SK-N-SH (cell line): ENCODE measurements at regions not wholly inside any gene's neighbourhood (a gene's known extent, or its start where the extent isn't known, plus 50 kb on each side); places are given as distances from the start of the nearest gene placed in this dataset.

ENCODE experiments used
- CTCF ChIA-PET: fragments of 300-600, 350-600 bp; formaldehyde crosslinking; extraction: SDS; loops from one replicate; lab custom pipeline; 2021; lab: Yijun Ruan, JAX
- POLR2A ChIA-PET: fragments of 350-600 bp; sonication (Branson Sonifier 250); formaldehyde crosslinking; extraction: SDS; loops from one replicate; lab custom pipeline; 2020; ENCODE audit warnings: antibody characterized with exemption, inconsistent platforms; lab: Yijun Ruan, JAX
- DNase-seq: peaks from one replicate; pipeline ENCODE4 v3.0.0; 2012
- H2AFZ ChIP-seq: fragments of 200-600 bp; sonication (generic); 2 replicates; pipeline ENCODE4 v1.8.1; 2016; ENCODE audit warnings: antibody characterized with exemption, mild to moderate bottlenecking, low read depth
- H3F3A ChIP-seq: fragments of 200-600 bp; sonication (generic); replicated peaks from 2 replicates; pipeline ENCODE3; 2016; ENCODE audit warnings: antibody characterized with exemption, mild to moderate bottlenecking; ENCODE audit not compliant: insufficient read depth
- H3K27ac ChIP-seq, 2 experiments: fragments of 200-500 bp in 1 of 2; fragments of 200-600 bp in 1 of 2; sonication (Bioruptor generic) in 1 of 2; sonication (generic), shearing (Covaris generic) in 1 of 2; 2 replicates each; pipeline versions ENCODE4 v1.5.1 to v1.6.1; 2014 to 2016; ENCODE audit warnings: low read depth in 2 of 2, inconsistent platforms in 1 of 2, low read length in 1 of 2, mild to moderate bottlenecking in 1 of 2, mixed read lengths in 1 of 2
- H3K27me3 ChIP-seq: fragments of 200-600 bp; sonication (generic), shearing (Covaris generic); 2 replicates; pipeline ENCODE4 v1.6.1; 2016; ENCODE audit warnings: mixed run types; ENCODE audit not compliant: insufficient read depth
- H3K36me3 ChIP-seq, 2 experiments: fragments of 200-500 bp in 1 of 2; fragments of 200-600 bp in 1 of 2; sonication (Bioruptor generic) in 1 of 2; sonication (generic) in 1 of 2; replicated peaks in 1 of 2; 2 replicates each; pipeline versions ENCODE3 to v1.5.1; 2014 to 2016; ENCODE audit warnings: low read length in 1 of 2, mild to moderate bottlenecking in 1 of 2; ENCODE audit not compliant: insufficient read depth in 2 of 2, control insufficient read depth in 1 of 2
- H3K4me1 ChIP-seq, 2 experiments: fragments of 200-500 bp in 1 of 2; fragments of 200-600 bp in 1 of 2; sonication (Bioruptor generic) in 1 of 2; sonication (generic), shearing (Covaris generic) in 1 of 2; 2 replicates each; pipeline versions ENCODE4 v1.5.1 to v1.6.1; 2014 to 2016; ENCODE audit warnings: low read depth in 1 of 2, low read length in 1 of 2, mixed run types in 1 of 2; ENCODE audit not compliant: insufficient read depth in 2 of 2, control insufficient read depth in 1 of 2
- H3K4me2 ChIP-seq: fragments of 200-600 bp; sonication (generic), shearing (Covaris generic); 2 replicates; pipeline ENCODE4 v1.6.1; 2017; ENCODE audit warnings: mixed run types
- H3K4me3 ChIP-seq, 2 experiments: fragments of 200-500 bp in 1 of 2; fragments of 200-600 bp in 1 of 2; sonication (Bioruptor generic) in 1 of 2; sonication (generic), shearing (Covaris generic) in 1 of 2; 2 replicates each; pipeline versions ENCODE4 v1.5.1 to v1.8.1; 2014 to 2016; ENCODE audit warnings: low read depth in 2 of 2, inconsistent platforms in 1 of 2, low read length in 1 of 2, mild to moderate bottlenecking in 1 of 2, mixed read lengths in 1 of 2, moderate library complexity in 1 of 2
- H3K79me2 ChIP-seq: fragments of 200-600 bp; sonication (generic); 2 replicates; pipeline ENCODE4 v1.8.1; 2017; ENCODE audit warnings: mild to moderate bottlenecking; ENCODE audit not compliant: insufficient read depth
- H3K9ac ChIP-seq: fragments of 200-600 bp; sonication (generic); 2 replicates; pipeline ENCODE4 v1.6.1; 2017; ENCODE audit warnings: mixed run types
- H3K9me2 ChIP-seq: fragments of 200-600 bp; sonication (generic); 2 replicates; pipeline ENCODE4 v1.6.1; 2017; ENCODE audit warnings: mixed run types
- H3K9me3 ChIP-seq: fragments of 200-600 bp; sonication (generic); 2 replicates; pipeline ENCODE4 v1.6.1; 2017; ENCODE audit warnings: mixed run types, mild to moderate bottlenecking, moderate library complexity
- H4K20me1 ChIP-seq: fragments of 200-600 bp; sonication (generic); 2 replicates; pipeline ENCODE4 v1.6.1; 2017; ENCODE audit warnings: mild to moderate bottlenecking, mixed run types; ENCODE audit not compliant: insufficient read depth
- CHD2 ChIP-seq: fragments of 150-350 bp; IDR thresholded peaks from 2 replicates; pipeline ENCODE4 v1.6.1; 2018; ENCODE audit warnings: low read length; ENCODE audit not compliant: partially characterized antibody
- EZH2phosphoT487 ChIP-seq: fragments of 200-600 bp; sonication (generic); IDR thresholded peaks from 2 replicates; pipeline ENCODE4 v1.6.1; 2017; ENCODE audit warnings: low read depth, mixed run types, mild to moderate bottlenecking, antibody characterized with exemption, moderate library complexity, borderline replicate concordance
- GABPA ChIP-seq: IDR thresholded peaks from 2 replicates; pipeline ENCODE4 v1.4.0; 2012; ENCODE audit warnings: low read depth, mild to moderate bottlenecking
- GATA2 ChIP-seq: sonication (generic); formaldehyde crosslinking; IDR thresholded peaks from 2 replicates; pipeline ENCODE4 v1.5.0; 2020; ENCODE audit warnings: mild to moderate bottlenecking, missing genetic modification reagents
- MEF2A ChIP-seq: IDR thresholded peaks from 2 replicates; pipeline ENCODE4 v1.4.0; 2012; ENCODE audit warnings: low read depth, borderline replicate concordance
- MXI1 ChIP-seq: IDR thresholded peaks from 2 replicates; pipeline ENCODE4 v1.6.1; 2012; ENCODE audit warnings: mild to moderate bottlenecking, low read depth, low read length, improper control_type of control experiment
- NRF1 ChIP-seq: IDR thresholded peaks from 2 replicates; pipeline ENCODE4 v1.6.1; 2012; ENCODE audit warnings: low read depth, mild to moderate bottlenecking, low read length
- POLR2AphosphoS5 ChIP-seq: IDR thresholded peaks from 2 replicates; pipeline ENCODE4 v1.6.1; 2012; ENCODE audit warnings: low read depth, low read length
- RAD21 ChIP-seq: IDR thresholded peaks from 2 replicates; pipeline ENCODE4 v1.6.1; 2012; ENCODE audit warnings: mild to moderate bottlenecking, low read length
- RFX5 ChIP-seq: IDR thresholded peaks from 2 replicates; pipeline ENCODE4 v1.6.1; 2012; ENCODE audit warnings: mild to moderate bottlenecking, improper control_type of control experiment, low read length
- SIN3A ChIP-seq: IDR thresholded peaks from 2 replicates; pipeline ENCODE4 v1.6.1; 2012; ENCODE audit warnings: low read depth, mild to moderate bottlenecking, low read length, moderate library complexity, borderline replicate concordance
- TAF1 ChIP-seq: IDR thresholded peaks from 2 replicates; pipeline ENCODE4 v1.6.1; 2012; ENCODE audit warnings: low read depth, mild to moderate bottlenecking, low read length, moderate library complexity, borderline replicate concordance
- TEAD4 ChIP-seq: IDR thresholded peaks from 2 replicates; pipeline ENCODE4 v1.4.0; 2012; ENCODE audit warnings: mild to moderate bottlenecking, borderline replicate concordance; ENCODE audit not compliant: insufficient read depth
- WGBS: methylation state at CpG from one replicate; pipeline ENCODE4 v1.1.6; 2017; ENCODE audit warnings: low lambda C conversion rate; 5-methylcytosine and 5-hydroxymethylcytosine counted together
- TF ChIP-seq, protein P1 (sequence below): IDR thresholded peaks from 2 replicates; pipeline ENCODE4 v1.4.0; 2012; ENCODE audit warnings: low read depth
- TF ChIP-seq, protein P2 (sequence below): fragments of 150-350 bp; IDR thresholded peaks from 2 replicates; pipeline ENCODE4 v1.6.1; 2017; ENCODE audit warnings: antibody characterized with exemption, low read length, low read depth, borderline replicate concordance
- TF ChIP-seq, protein P3 (sequence below): IDR thresholded peaks from 2 replicates; pipeline ENCODE4 v1.6.1; 2012; ENCODE audit warnings: mild to moderate bottlenecking, low read depth, low read length, moderate library complexity
- TF ChIP-seq, protein P4 (sequence below): IDR thresholded peaks from 2 replicates; pipeline ENCODE4 v1.4.0; 2012; ENCODE audit warnings: low read depth, borderline replicate concordance
- TF ChIP-seq, protein P5 (sequence below): IDR thresholded peaks from 2 replicates; pipeline ENCODE4; 2012

DNA sequence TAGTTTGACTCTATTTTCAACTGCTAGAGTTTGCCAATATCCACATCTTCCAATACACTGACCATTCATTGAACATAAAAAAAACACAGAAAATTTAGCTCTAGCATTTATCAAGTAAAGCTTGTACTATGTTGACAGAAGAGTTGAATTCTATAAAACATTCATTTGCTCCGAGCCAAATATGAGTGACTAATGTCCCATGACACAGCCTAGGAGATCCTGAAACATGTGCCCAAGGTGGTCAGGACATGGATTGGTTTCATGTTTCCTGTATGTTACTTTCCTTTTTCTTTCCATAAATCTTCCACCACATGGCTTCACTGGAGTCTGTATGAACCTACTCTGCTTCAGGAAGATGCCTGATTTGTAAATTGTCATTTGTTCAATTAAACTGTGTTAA, 122.4 kb upstream of the PRDM9 start:
- CTCF ChIA-PET, result no interaction called here

DNA sequence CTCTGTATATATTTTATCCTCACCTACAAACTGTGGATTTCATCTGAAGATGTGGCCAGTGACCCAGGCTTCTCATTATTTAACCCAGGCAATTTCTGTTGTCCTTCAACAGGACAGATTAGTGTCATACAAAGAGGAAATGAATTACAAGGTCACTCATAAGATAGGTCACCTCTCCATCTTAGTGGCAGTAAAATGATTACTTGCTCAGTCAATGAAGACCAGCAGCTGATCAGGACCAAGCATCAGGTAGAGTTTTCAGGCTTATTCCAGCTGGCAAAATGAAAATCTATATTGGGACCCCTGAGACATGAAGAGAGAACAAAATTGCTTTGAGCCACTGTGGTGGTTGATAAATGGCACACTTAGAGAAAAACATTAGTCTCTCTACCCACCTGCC, 135.2 kb upstream of the PRDM9 start:
- Histone ChIP-seq H3K9ac (no peak overlapping the region), H3K36me3 (no peaks in the 10 kb centered on the region), H3K9me3 (no peaks in the 10 kb centered on the region), H2AFZ (no peak overlapping the region), H3K27me3 (no peaks in the 10 kb centered on the region), H3F3A (no peaks in the 10 kb centered on the region), H4K20me1 (no peaks in the 10 kb centered on the region), H3K9me2 (no peaks in the 10 kb centered on the region), H3K79me2 (no peaks in the 10 kb centered on the region), H3K4me3 (no peak overlapping the region), H3K4me1 (no peaks in the 10 kb centered on the region), H3K4me2 (no peak overlapping the region), H3K27ac (no peak overlapping the region)
- ChIA-PET POLR2A (no interaction called here), CTCF (no interaction called here)
- no peak for TF ChIP-seq GATA2 (CRISPR knock-in tag)
- TF ChIP-seq MXI1, result no peak
- no peak for TF ChIP-seq EZH2phosphoT487
- TF ChIP-seq, protein P1, sequence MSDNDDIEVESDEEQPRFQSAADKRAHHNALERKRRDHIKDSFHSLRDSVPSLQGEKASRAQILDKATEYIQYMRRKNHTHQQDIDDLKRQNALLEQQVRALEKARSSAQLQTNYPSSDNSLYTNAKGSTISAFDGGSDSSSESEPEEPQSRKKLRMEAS, result no peak
- no peak for TF ChIP-seq RAD21
- TF ChIP-seq GABPA, result no peak
- TF ChIP-seq, protein P2, sequence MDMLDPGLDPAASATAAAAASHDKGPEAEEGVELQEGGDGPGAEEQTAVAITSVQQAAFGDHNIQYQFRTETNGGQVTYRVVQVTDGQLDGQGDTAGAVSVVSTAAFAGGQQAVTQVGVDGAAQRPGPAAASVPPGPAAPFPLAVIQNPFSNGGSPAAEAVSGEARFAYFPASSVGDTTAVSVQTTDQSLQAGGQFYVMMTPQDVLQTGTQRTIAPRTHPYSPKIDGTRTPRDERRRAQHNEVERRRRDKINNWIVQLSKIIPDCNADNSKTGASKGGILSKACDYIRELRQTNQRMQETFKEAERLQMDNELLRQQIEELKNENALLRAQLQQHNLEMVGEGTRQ, result no peak
- TF ChIP-seq, protein P3, sequence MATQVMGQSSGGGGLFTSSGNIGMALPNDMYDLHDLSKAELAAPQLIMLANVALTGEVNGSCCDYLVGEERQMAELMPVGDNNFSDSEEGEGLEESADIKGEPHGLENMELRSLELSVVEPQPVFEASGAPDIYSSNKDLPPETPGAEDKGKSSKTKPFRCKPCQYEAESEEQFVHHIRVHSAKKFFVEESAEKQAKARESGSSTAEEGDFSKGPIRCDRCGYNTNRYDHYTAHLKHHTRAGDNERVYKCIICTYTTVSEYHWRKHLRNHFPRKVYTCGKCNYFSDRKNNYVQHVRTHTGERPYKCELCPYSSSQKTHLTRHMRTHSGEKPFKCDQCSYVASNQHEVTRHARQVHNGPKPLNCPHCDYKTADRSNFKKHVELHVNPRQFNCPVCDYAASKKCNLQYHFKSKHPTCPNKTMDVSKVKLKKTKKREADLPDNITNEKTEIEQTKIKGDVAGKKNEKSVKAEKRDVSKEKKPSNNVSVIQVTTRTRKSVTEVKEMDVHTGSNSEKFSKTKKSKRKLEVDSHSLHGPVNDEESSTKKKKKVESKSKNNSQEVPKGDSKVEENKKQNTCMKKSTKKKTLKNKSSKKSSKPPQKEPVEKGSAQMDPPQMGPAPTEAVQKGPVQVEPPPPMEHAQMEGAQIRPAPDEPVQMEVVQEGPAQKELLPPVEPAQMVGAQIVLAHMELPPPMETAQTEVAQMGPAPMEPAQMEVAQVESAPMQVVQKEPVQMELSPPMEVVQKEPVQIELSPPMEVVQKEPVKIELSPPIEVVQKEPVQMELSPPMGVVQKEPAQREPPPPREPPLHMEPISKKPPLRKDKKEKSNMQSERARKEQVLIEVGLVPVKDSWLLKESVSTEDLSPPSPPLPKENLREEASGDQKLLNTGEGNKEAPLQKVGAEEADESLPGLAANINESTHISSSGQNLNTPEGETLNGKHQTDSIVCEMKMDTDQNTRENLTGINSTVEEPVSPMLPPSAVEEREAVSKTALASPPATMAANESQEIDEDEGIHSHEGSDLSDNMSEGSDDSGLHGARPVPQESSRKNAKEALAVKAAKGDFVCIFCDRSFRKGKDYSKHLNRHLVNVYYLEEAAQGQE, result no peak
- no peak for TF ChIP-seq RFX5
- TF ChIP-seq NRF1, result no peak
- TF ChIP-seq, protein P4, sequence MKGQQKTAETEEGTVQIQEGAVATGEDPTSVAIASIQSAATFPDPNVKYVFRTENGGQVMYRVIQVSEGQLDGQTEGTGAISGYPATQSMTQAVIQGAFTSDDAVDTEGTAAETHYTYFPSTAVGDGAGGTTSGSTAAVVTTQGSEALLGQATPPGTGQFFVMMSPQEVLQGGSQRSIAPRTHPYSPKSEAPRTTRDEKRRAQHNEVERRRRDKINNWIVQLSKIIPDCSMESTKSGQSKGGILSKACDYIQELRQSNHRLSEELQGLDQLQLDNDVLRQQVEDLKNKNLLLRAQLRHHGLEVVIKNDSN, result no peak
- no peak for TF ChIP-seq TAF1
- TF ChIP-seq CHD2, result no peak
- no peak for TF ChIP-seq POLR2AphosphoS5
- no peak for TF ChIP-seq SIN3A
- no peak for TF ChIP-seq MEF2A
- TF ChIP-seq TEAD4, result no peak
- TF ChIP-seq, protein P5, sequence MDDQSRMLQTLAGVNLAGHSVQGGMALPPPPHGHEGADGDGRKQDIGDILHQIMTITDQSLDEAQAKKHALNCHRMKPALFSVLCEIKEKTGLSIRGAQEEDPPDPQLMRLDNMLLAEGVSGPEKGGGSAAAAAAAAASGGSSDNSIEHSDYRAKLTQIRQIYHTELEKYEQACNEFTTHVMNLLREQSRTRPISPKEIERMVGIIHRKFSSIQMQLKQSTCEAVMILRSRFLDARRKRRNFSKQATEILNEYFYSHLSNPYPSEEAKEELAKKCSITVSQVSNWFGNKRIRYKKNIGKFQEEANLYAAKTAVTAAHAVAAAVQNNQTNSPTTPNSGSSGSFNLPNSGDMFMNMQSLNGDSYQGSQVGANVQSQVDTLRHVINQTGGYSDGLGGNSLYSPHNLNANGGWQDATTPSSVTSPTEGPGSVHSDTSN, result no peak
- DNase-seq, result no peak

More for the DNA sequence above, 122.4 kb upstream of the PRDM9 start:
- 0% methylated on average over 1 of the region's 1 CpG for WGBS
- POLR2A ChIA-PET, result no interaction called here
- no peaks in the 10 kb centered on the region for H3K79me2 ChIP-seq
- H3K27me3 ChIP-seq, result no peaks in the 10 kb centered on the region
- no peaks in the 10 kb centered on the region for H3K36me3 ChIP-seq
- H3K9me3 ChIP-seq, result no peaks in the 10 kb centered on the region
- no peaks in the 10 kb centered on the region for H3F3A ChIP-seq
- no peaks in the 10 kb centered on the region for H4K20me1 ChIP-seq
- no peak overlapping the region for H3K9ac ChIP-seq
- DNase-seq, result no peak
- no peak overlapping the region for H3K4me3 ChIP-seq
- TF ChIP-seq, protein P4, result no peak
- no peak overlapping the region for H3K27ac ChIP-seq
- H3K9me2 ChIP-seq, result no peaks in the 10 kb centered on the region
- no peak overlapping the region for H3K4me2 ChIP-seq
- H2AFZ ChIP-seq, result no peak overlapping the region
- H3K4me1 ChIP-seq, result no peaks in the 10 kb centered on the region
